SK-N-SH (cell line): ENCODE measurements at regions not wholly inside any gene's neighbourhood (a gene's known extent, or its start where the extent isn't known, plus 50 kb on each side); places are given as distances from the start of the nearest gene placed in this dataset.
A peak's percentile ranks its signal among the peaks of the same experiment; 100 is the strongest.

ENCODE experiments used
- CTCF ChIA-PET: fragments of 300-600, 350-600 bp; formaldehyde crosslinking; extraction: SDS; loops from one replicate; lab custom pipeline; 2021; lab: Yijun Ruan, JAX
- POLR2A ChIA-PET: fragments of 350-600 bp; sonication (Branson Sonifier 250); formaldehyde crosslinking; extraction: SDS; loops from one replicate; lab custom pipeline; 2020; ENCODE audit warnings: antibody characterized with exemption, inconsistent platforms; lab: Yijun Ruan, JAX
- DNase-seq: peaks from one replicate; pipeline ENCODE4 v3.0.0; 2012
- H2AFZ ChIP-seq: fragments of 200-600 bp; sonication (generic); 2 replicates; pipeline ENCODE4 v1.8.1; 2016; ENCODE audit warnings: antibody characterized with exemption, mild to moderate bottlenecking, low read depth
- H3F3A ChIP-seq: fragments of 200-600 bp; sonication (generic); replicated peaks from 2 replicates; pipeline ENCODE3; 2016; ENCODE audit warnings: antibody characterized with exemption, mild to moderate bottlenecking; ENCODE audit not compliant: insufficient read depth
- H3K27ac ChIP-seq, 2 experiments: fragments of 200-500 bp in 1 of 2; fragments of 200-600 bp in 1 of 2; sonication (Bioruptor generic) in 1 of 2; sonication (generic), shearing (Covaris generic) in 1 of 2; 2 replicates each; pipeline versions ENCODE4 v1.5.1 to v1.6.1; 2014 to 2016; ENCODE audit warnings: low read depth in 2 of 2, inconsistent platforms in 1 of 2, low read length in 1 of 2, mild to moderate bottlenecking in 1 of 2, mixed read lengths in 1 of 2
- H3K27me3 ChIP-seq: fragments of 200-600 bp; sonication (generic), shearing (Covaris generic); 2 replicates; pipeline ENCODE4 v1.6.1; 2016; ENCODE audit warnings: mixed run types; ENCODE audit not compliant: insufficient read depth
- H3K36me3 ChIP-seq, 2 experiments: fragments of 200-500 bp in 1 of 2; fragments of 200-600 bp in 1 of 2; sonication (Bioruptor generic) in 1 of 2; sonication (generic) in 1 of 2; replicated peaks in 1 of 2; 2 replicates each; pipeline versions ENCODE3 to v1.5.1; 2014 to 2016; ENCODE audit warnings: low read length in 1 of 2, mild to moderate bottlenecking in 1 of 2; ENCODE audit not compliant: insufficient read depth in 2 of 2, control insufficient read depth in 1 of 2
- H3K4me1 ChIP-seq, 2 experiments: fragments of 200-500 bp in 1 of 2; fragments of 200-600 bp in 1 of 2; sonication (Bioruptor generic) in 1 of 2; sonication (generic), shearing (Covaris generic) in 1 of 2; 2 replicates each; pipeline versions ENCODE4 v1.5.1 to v1.6.1; 2014 to 2016; ENCODE audit warnings: low read depth in 1 of 2, low read length in 1 of 2, mixed run types in 1 of 2; ENCODE audit not compliant: insufficient read depth in 2 of 2, control insufficient read depth in 1 of 2
- H3K4me2 ChIP-seq: fragments of 200-600 bp; sonication (generic), shearing (Covaris generic); 2 replicates; pipeline ENCODE4 v1.6.1; 2017; ENCODE audit warnings: mixed run types
- H3K4me3 ChIP-seq, 2 experiments: fragments of 200-500 bp in 1 of 2; fragments of 200-600 bp in 1 of 2; sonication (Bioruptor generic) in 1 of 2; sonication (generic), shearing (Covaris generic) in 1 of 2; 2 replicates each; pipeline versions ENCODE4 v1.5.1 to v1.8.1; 2014 to 2016; ENCODE audit warnings: low read depth in 2 of 2, inconsistent platforms in 1 of 2, low read length in 1 of 2, mild to moderate bottlenecking in 1 of 2, mixed read lengths in 1 of 2, moderate library complexity in 1 of 2
- H3K79me2 ChIP-seq: fragments of 200-600 bp; sonication (generic); 2 replicates; pipeline ENCODE4 v1.8.1; 2017; ENCODE audit warnings: mild to moderate bottlenecking; ENCODE audit not compliant: insufficient read depth
- H3K9ac ChIP-seq: fragments of 200-600 bp; sonication (generic); 2 replicates; pipeline ENCODE4 v1.6.1; 2017; ENCODE audit warnings: mixed run types
- H3K9me2 ChIP-seq: fragments of 200-600 bp; sonication (generic); 2 replicates; pipeline ENCODE4 v1.6.1; 2017; ENCODE audit warnings: mixed run types
- H3K9me3 ChIP-seq: fragments of 200-600 bp; sonication (generic); 2 replicates; pipeline ENCODE4 v1.6.1; 2017; ENCODE audit warnings: mixed run types, mild to moderate bottlenecking, moderate library complexity
- H4K20me1 ChIP-seq: fragments of 200-600 bp; sonication (generic); 2 replicates; pipeline ENCODE4 v1.6.1; 2017; ENCODE audit warnings: mild to moderate bottlenecking, mixed run types; ENCODE audit not compliant: insufficient read depth
- ELF1 ChIP-seq: IDR thresholded peaks from 2 replicates; pipeline ENCODE4 v1.4.0; 2012
- EP300 ChIP-seq, 2 experiments: IDR thresholded peaks; 2 replicates each; pipeline versions ENCODE4 v1.4.0 to v1.6.1; 2012; ENCODE audit warnings: borderline replicate concordance in 1 of 2, low read depth in 1 of 2, low read length in 1 of 2
- EZH2phosphoT487 ChIP-seq: fragments of 200-600 bp; sonication (generic); IDR thresholded peaks from 2 replicates; pipeline ENCODE4 v1.6.1; 2017; ENCODE audit warnings: low read depth, mixed run types, mild to moderate bottlenecking, antibody characterized with exemption, moderate library complexity, borderline replicate concordance
- FOSL2 ChIP-seq: IDR thresholded peaks from 2 replicates; pipeline ENCODE4 v1.4.0; 2012; ENCODE audit warnings: low read depth, mild to moderate bottlenecking, moderate library complexity, borderline replicate concordance
- GABPA ChIP-seq: IDR thresholded peaks from 2 replicates; pipeline ENCODE4 v1.4.0; 2012; ENCODE audit warnings: low read depth, mild to moderate bottlenecking
- GATA2 ChIP-seq: sonication (generic); formaldehyde crosslinking; IDR thresholded peaks from 2 replicates; pipeline ENCODE4 v1.5.0; 2020; ENCODE audit warnings: mild to moderate bottlenecking, missing genetic modification reagents
- JUND ChIP-seq: IDR thresholded peaks from 2 replicates; pipeline ENCODE4 v1.4.0; 2012
- MAX ChIP-seq: IDR thresholded peaks from 2 replicates; pipeline ENCODE4 v1.4.0; 2012; ENCODE audit warnings: low read depth
- MEF2A ChIP-seq: IDR thresholded peaks from 2 replicates; pipeline ENCODE4 v1.4.0; 2012; ENCODE audit warnings: low read depth, borderline replicate concordance
- MXI1 ChIP-seq: IDR thresholded peaks from 2 replicates; pipeline ENCODE4 v1.6.1; 2012; ENCODE audit warnings: mild to moderate bottlenecking, low read depth, low read length, improper control_type of control experiment
- NFIC ChIP-seq: IDR thresholded peaks from 2 replicates; pipeline ENCODE4 v1.4.0; 2012; ENCODE audit warnings: borderline replicate concordance
- PBX3 ChIP-seq: IDR thresholded peaks from 2 replicates; pipeline ENCODE4; 2012
- POLR2AphosphoS5 ChIP-seq: IDR thresholded peaks from 2 replicates; pipeline ENCODE4 v1.6.1; 2012; ENCODE audit warnings: low read depth, low read length
- RCOR1 ChIP-seq: fragments of 150-350 bp; IDR thresholded peaks from 2 replicates; pipeline ENCODE4 v1.6.1; 2017; ENCODE audit warnings: antibody characterized with exemption, low read length
- RXRA ChIP-seq: IDR thresholded peaks from 2 replicates; pipeline ENCODE4 v1.4.0; 2012; ENCODE audit warnings: low read depth, mild to moderate bottlenecking, borderline replicate concordance
- SIN3A ChIP-seq: IDR thresholded peaks from 2 replicates; pipeline ENCODE4 v1.6.1; 2012; ENCODE audit warnings: low read depth, mild to moderate bottlenecking, low read length, moderate library complexity, borderline replicate concordance
- TCF12 ChIP-seq: IDR thresholded peaks from 2 replicates; pipeline ENCODE4 v1.4.0; 2012
- TEAD4 ChIP-seq: IDR thresholded peaks from 2 replicates; pipeline ENCODE4 v1.4.0; 2012; ENCODE audit warnings: mild to moderate bottlenecking, borderline replicate concordance; ENCODE audit not compliant: insufficient read depth
- YY1 ChIP-seq: IDR thresholded peaks from 2 replicates; pipeline ENCODE4 v1.4.0; 2012; ENCODE audit warnings: low read depth, mild to moderate bottlenecking
- ZBTB33 ChIP-seq: IDR thresholded peaks from 2 replicates; pipeline ENCODE4 v1.4.0; 2012; ENCODE audit warnings: low read depth, borderline replicate concordance
- WGBS: methylation state at CpG from one replicate; pipeline ENCODE4 v1.1.6; 2017; ENCODE audit warnings: low lambda C conversion rate; 5-methylcytosine and 5-hydroxymethylcytosine counted together

- peak overlapping the region; percentile 87 to 93 for H3K27ac ChIP-seq
- peak; percentile 9 for DNase-seq
- H3K27me3 ChIP-seq, result no peaks in the 10 kb centered on the region
- H3K79me2 ChIP-seq, result no peaks in the 10 kb centered on the region
- H2AFZ ChIP-seq, result peak overlapping the region; percentile 67; the same call in 1 of the 2 replicates
- peaks cover 28 to 40% of the 10 kb centered on the region in 2 experiments for H3K4me1 ChIP-seq
- 45% methylated on average over 2 of the region's 2 CpGs for WGBS
- TF ChIP-seq EP300 (IDR thresholded peaks at IDR 0.05; ENCODE audit: borderline replicate concordance in 1 of 2, low read depth in 1 of 2, low read length in 1 of 2) (peak in 1 of 2 experiments; percentile 25; a peak in 1 of 4 replicates), MXI1 (no peak), RCOR1 (0 out of 2 replicates have a peak, but pooled peaks have one; percentile 22), GATA2 (peak; percentile 63)
- no peaks in the 10 kb centered on the region for H3K9me3 ChIP-seq
- ChIA-PET CTCF (interaction anchor here (1.2 kb wide), 1 partner anchor 315 kb away, joined by 4 read pairs; no protein-coding TSS in a partner anchor), POLR2A (no interaction called here)
- H3K36me3 ChIP-seq, result no peaks in the 10 kb centered on the region
- H3K9ac ChIP-seq, result peak overlapping the region; percentile 62
- no peaks in the 10 kb centered on the region for H3K9me2 ChIP-seq
- peak overlapping the region; percentile 64 for H3K4me2 ChIP-seq
- H4K20me1 ChIP-seq, result no peaks in the 10 kb centered on the region
- peaks cover 40% of the 10 kb centered on the region for H3F3A ChIP-seq
- no peak overlapping the region for H3K4me3 ChIP-seq
Measured at GRCh38 chr3:64345371-64345770, 120.1 kb upstream of the PRICKLE2 start.

- Histone ChIP-seq H3K27me3 (no peaks in the 10 kb centered on the region), H3K79me2 (no peaks in the 10 kb centered on the region), H4K20me1 (no peaks in the 10 kb centered on the region), H3K27ac (peak overlapping the region; percentile 87 to 93), H3K4me1 (peaks cover 28 to 43% of the 10 kb centered on the region in 2 experiments), H3K36me3 (no peaks in the 10 kb centered on the region), H3K9me3 (no peaks in the 10 kb centered on the region), H2AFZ (peak overlapping the region; percentile 67; the same call in 1 of the 2 replicates), H3K4me3 (no peak overlapping the region), H3K4me2 (peak overlapping the region; percentile 64), H3K9me2 (no peaks in the 10 kb centered on the region), H3K9ac (peak overlapping the region; percentile 62), H3F3A (peaks cover 44% of the 10 kb centered on the region)
- no peak for DNase-seq
- TF ChIP-seq MAX (peak; percentile 72), TCF12 (peak; percentile 95), NFIC (peak; percentile 50; the same call in 1 of the 2 replicates), MEF2A (0 out of 2 replicates have a peak, but pooled peaks have one; percentile 16), ELF1 (no peak), EZH2phosphoT487 (no peak), YY1 (peak; percentile 77), GABPA (no peak), ZBTB33 (no peak), RCOR1 (no peak), EP300 (IDR thresholded peaks at IDR 0.05; ENCODE audit: borderline replicate concordance in 1 of 2, low read depth in 1 of 2, low read length in 1 of 2) (peak; percentile 33 to 69), RXRA (peak; percentile 18; the same call in 1 of the 2 replicates), POLR2AphosphoS5 (peak; percentile 39; the same call in 1 of the 2 replicates), TEAD4 (peak; percentile 38; the same call in 1 of the 2 replicates), SIN3A (no peak; the same call in 1 of the 2 replicates), FOSL2 (peak; percentile 76; the same call in 1 of the 2 replicates), PBX3 (peak; percentile 73), JUND (peak; percentile 69)
- ChIA-PET CTCF (interaction anchor here (1.2 to 1.9 kb wide), 4 partner anchors 139 to 321 kb away, joined by 4 to 7 read pairs (median 5); partner anchors contain the start of gene PSMD6), POLR2A (no interaction called here)
- WGBS, result 0% methylated on average over 4 of the region's 4 CpGs
Measured at GRCh38 chr3:64344721-64345207, 119.5 kb upstream of the PRICKLE2 start.
